Natural killer cell treated with Interleukin-12 subunit alpha and Interleukin-12 subunit beta and Interleukin-15 and Interleukin-18, amount 100 ng/mL, for 72 hours (primary cell): ENCODE measurements at regions not wholly inside any gene's neighbourhood (a gene's known extent, or its start where the extent isn't known, plus 50 kb on each side); places are given as distances from the start of the nearest gene placed in this dataset.

Experiments
- ATAC-seq, 2 donors: fragments of 150-1000 bp; cut with Tn5 transposase in 1 of 2; sonication (Bioruptor Pico), chemical (Tn5 transposase) in 1 of 2; 2 replicates each; pipeline ENCODE4 v1.10.0; 2021
- DNase-seq: peaks from one replicate; pipeline ENCODE4 v3.0.0; 2022; ENCODE audit warnings: low spot score
- H3K27ac Mint-ChIP-seq, 2 donors: 1 replicate in 1 of 2; 2 replicates in 1 of 2; pipeline ENCODE4 v1.8.0; 2022; ENCODE audit warnings: mixed read lengths in 2 of 2, mild to moderate bottlenecking in 1 of 2, moderate library complexity in 1 of 2
- H3K27me3 Mint-ChIP-seq, 2 donors: 1 replicate in 1 of 2; 2 replicates in 1 of 2; pipeline ENCODE4 v1.8.0; 2022; ENCODE audit warnings: mixed read lengths in 2 of 2
- H3K36me3 Mint-ChIP-seq: one replicate; pipeline ENCODE4 v1.8.0; 2022; ENCODE audit warnings: mixed read lengths
- H3K4me1 Mint-ChIP-seq, 2 donors: 1 replicate in 1 of 2; 2 replicates in 1 of 2; pipeline ENCODE4 v1.8.0; 2022; ENCODE audit warnings: low read depth in 2 of 2, mixed read lengths in 2 of 2, mild to moderate bottlenecking in 1 of 2
- H3K4me3 Mint-ChIP-seq: one replicate; pipeline ENCODE4 v1.8.0; 2022; ENCODE audit warnings: mixed read lengths
- H3K9me3 Mint-ChIP-seq: 2 replicates; pipeline ENCODE4 v1.8.0; 2022; ENCODE audit warnings: mixed read lengths

- H3K27ac Mint-ChIP-seq = no peak overlapping the region
- DNase-seq (no peak), ATAC-seq (no peak)
- H3K36me3 Mint-ChIP-seq = no peaks in the 10 kb centered on the region
- no peaks in the 10 kb centered on the region for H3K4me1 Mint-ChIP-seq
- H3K4me3 Mint-ChIP-seq = no peak overlapping the region
- H3K27me3 Mint-ChIP-seq = peaks cover 0 to 10% of the 10 kb centered on the region in 2 donors
- H3K9me3 Mint-ChIP-seq = no peaks in the 10 kb centered on the region
Observed at GRCh38 chr6:169026175-169026574, 227.5 kb downstream of the THBS2 start.

GRCh38 chr6:169024047-169024660 lies 229.5 kb downstream of the THBS2 start:
- Mint-ChIP-seq H3K36me3 (no peaks in the 10 kb centered on the region), H3K27ac (no peak overlapping the region), H3K9me3 (no peaks in the 10 kb centered on the region), H3K27me3 (peaks cover 0 to 2% of the 10 kb centered on the region in 2 donors), H3K4me1 (no peaks in the 10 kb centered on the region), H3K4me3 (no peak overlapping the region)
- DNase-seq (no peak), ATAC-seq (no peak)

- H3K27me3 Mint-ChIP-seq = peaks cover 0 to 2% of the 10 kb centered on the region in 2 donors
- no peaks in the 10 kb centered on the region for H3K36me3 Mint-ChIP-seq
- DNase-seq (no peak), ATAC-seq (no peak)
- H3K4me1 Mint-ChIP-seq = no peaks in the 10 kb centered on the region
- H3K4me3 Mint-ChIP-seq = no peak overlapping the region
- H3K9me3 Mint-ChIP-seq = no peaks in the 10 kb centered on the region
- no peak overlapping the region for H3K27ac Mint-ChIP-seq
Observed at GRCh38 chr6:169023161-169023874, 230.3 kb downstream of the THBS2 start.

- H3K9me3 Mint-ChIP-seq = peaks cover 7% of the 10 kb centered on the region
- peaks cover 5 to 8% of the 10 kb centered on the region in 2 donors for H3K27me3 Mint-ChIP-seq
- no peaks in the 10 kb centered on the region for H3K4me1 Mint-ChIP-seq
- ATAC-seq (no peak), DNase-seq (no peak)
- H3K36me3 Mint-ChIP-seq = peaks cover 7% of the 10 kb centered on the region
- H3K27ac Mint-ChIP-seq = no peak overlapping the region
- no peak overlapping the region for H3K4me3 Mint-ChIP-seq
Observed at GRCh38 chr6:169022079-169022478, 231.6 kb downstream of the THBS2 start.

- Mint-ChIP-seq H3K27me3 (peaks cover 11 to 15% of the 10 kb centered on the region in 2 donors), H3K4me3 (no peak overlapping the region), H3K4me1 (no peaks in the 10 kb centered on the region), H3K9me3 (peaks cover 10% of the 10 kb centered on the region), H3K27ac (no peak overlapping the region), H3K36me3 (peaks cover 15% of the 10 kb centered on the region)
- DNase-seq (no peak), ATAC-seq (no peak)
Observed at GRCh38 chr6:169020821-169021220, 232.8 kb downstream of the THBS2 start.

- Mint-ChIP-seq H3K36me3 (peaks cover 23% of the 10 kb centered on the region), H3K4me1 (no peaks in the 10 kb centered on the region), H3K27me3 (peaks cover 19 to 24% of the 10 kb centered on the region in 2 donors), H3K9me3 (peaks cover 16% of the 10 kb centered on the region), H3K4me3 (no peak overlapping the region), H3K27ac (no peak overlapping the region)
- DNase-seq (no peak), ATAC-seq (no peak)
Observed at GRCh38 chr6:169019727-169020491, 233.7 kb downstream of the THBS2 start.

GRCh38 chr6:169019111-169019510 lies 234.5 kb downstream of the THBS2 start:
- DNase-seq = no peak
- ATAC-seq = no peak
- Mint-ChIP-seq H3K27ac (no peak overlapping the region), H3K9me3 (peaks cover 16% of the 10 kb centered on the region), H3K4me3 (no peak overlapping the region), H3K36me3 (peaks cover 25% of the 10 kb centered on the region), H3K4me1 (no peaks in the 10 kb centered on the region), H3K27me3 (peaks cover 19 to 31% of the 10 kb centered on the region in 2 donors)

GRCh38 chr6:169016758-169017157 lies 236.9 kb downstream of the THBS2 start:
- no peak for ATAC-seq
- H3K4me1 Mint-ChIP-seq = no peaks in the 10 kb centered on the region
- H3K27ac Mint-ChIP-seq = no peak overlapping the region
- H3K36me3 Mint-ChIP-seq = peaks cover 25% of the 10 kb centered on the region
- no peak overlapping the region for H3K4me3 Mint-ChIP-seq
- peaks cover 22 to 39% of the 10 kb centered on the region in 2 donors for H3K27me3 Mint-ChIP-seq
- peaks cover 16% of the 10 kb centered on the region for H3K9me3 Mint-ChIP-seq
- no peak for DNase-seq

- no peak for ATAC-seq
Observed at GRCh38 chr6:169014211-169015197, 239.1 kb downstream of the THBS2 start.

GRCh38 chr6:169009628-169010027 lies 244.0 kb downstream of the THBS2 start:
- H3K9me3 Mint-ChIP-seq = no peaks in the 10 kb centered on the region
- H3K36me3 Mint-ChIP-seq = no peaks in the 10 kb centered on the region
- H3K4me1 Mint-ChIP-seq = no peaks in the 10 kb centered on the region
- no peak overlapping the region for H3K4me3 Mint-ChIP-seq
- no peak overlapping the region for H3K27ac Mint-ChIP-seq
- ATAC-seq = no peak
- H3K27me3 Mint-ChIP-seq = peaks cover 5 to 12% of the 10 kb centered on the region in 2 donors
- DNase-seq = no peak

More at GRCh38 chr6:169014211-169015197, 239.1 kb downstream of the THBS2 start:
- Mint-ChIP-seq H3K4me3 (no peak overlapping the region), H3K27ac (no peak overlapping the region), H3K27me3 (peaks cover 24 to 39% of the 10 kb centered on the region in 2 donors), H3K36me3 (peaks cover 25% of the 10 kb centered on the region), H3K4me1 (no peaks in the 10 kb centered on the region), H3K9me3 (peaks cover 16% of the 10 kb centered on the region)
- no peak for DNase-seq

- Mint-ChIP-seq H3K27ac (no peak overlapping the region), H3K36me3 (no peaks in the 10 kb centered on the region), H3K4me3 (no peak overlapping the region), H3K4me1 (no peaks in the 10 kb centered on the region), H3K27me3 (peaks cover 4% of the 10 kb centered on the region in 2 donors), H3K9me3 (no peaks in the 10 kb centered on the region)
- DNase-seq (no peak), ATAC-seq (no peak)
Observed at GRCh38 chr6:169008641-169009257, 244.9 kb downstream of the THBS2 start.

- no peak overlapping the region for H3K27ac Mint-ChIP-seq
Observed at GRCh38 chr6:169005166-169005565, 248.5 kb downstream of the THBS2 start.

GRCh38 chr6:169000022-169000421 lies 253.6 kb downstream of the THBS2 start:
- DNase-seq = no peak
- Mint-ChIP-seq H3K36me3 (no peaks in the 10 kb centered on the region), H3K9me3 (no peaks in the 10 kb centered on the region), H3K4me3 (no peak overlapping the region), H3K27ac (no peak overlapping the region), H3K4me1 (no peaks in the 10 kb centered on the region), H3K27me3 (peaks cover 0 to 4% of the 10 kb centered on the region in 2 donors)
- no peak for ATAC-seq

More at GRCh38 chr6:169005166-169005565, 248.5 kb downstream of the THBS2 start:
- DNase-seq = no peak
- Mint-ChIP-seq H3K27me3 (peaks cover 0 to 4% of the 10 kb centered on the region in 2 donors), H3K9me3 (no peaks in the 10 kb centered on the region), H3K4me3 (no peak overlapping the region), H3K36me3 (no peaks in the 10 kb centered on the region), H3K4me1 (no peaks in the 10 kb centered on the region)
- ATAC-seq = no peak
